ENCODE measurements at regions not wholly inside any gene's neighbourhood (a gene's known extent, or its start where the extent isn't known, plus 50 kb on each side); places are given as distances from the start of the nearest gene placed in this dataset.

DNA sequence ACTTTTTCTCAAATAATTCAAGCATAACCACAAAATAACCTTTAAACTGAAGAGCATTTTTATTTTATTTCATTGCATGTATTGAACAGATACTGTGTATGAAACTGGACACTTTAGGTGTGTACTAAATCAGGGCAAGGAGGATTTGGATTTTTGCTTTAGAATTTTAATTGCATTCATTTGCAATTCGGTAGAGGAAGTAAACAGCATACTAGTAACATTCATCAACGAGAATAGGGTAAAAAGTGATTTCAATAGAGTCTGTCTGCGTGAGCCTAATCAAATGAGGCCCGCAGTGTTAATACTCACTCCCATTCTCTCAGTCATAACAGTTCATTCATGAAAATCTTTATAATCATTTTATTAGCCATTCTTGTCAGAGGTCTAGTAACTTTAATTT lies 200.2 kb downstream of the SPRY2 start:
- no peak for TF ChIP-seq FOXM1 (IDR thresholded peaks at IDR 0.05; ENCODE audit: borderline replicate concordance)
- no peak for TF ChIP-seq FOXA1 (IDR thresholded peaks at IDR 0.05)
- no peak for TF ChIP-seq L3MBTL2 (conservative IDR thresholded peaks at IDR 0.05)
- no peak for TF ChIP-seq BHLHE40 (IDR thresholded peaks at IDR 0.05; ENCODE audit: borderline replicate concordance)
- TF ChIP-seq SP1 (IDR thresholded peaks at IDR 0.05): no peak
- no peak for TF ChIP-seq NFRKB (IDR thresholded peaks at IDR 0.05)
